ENCODE measurements at regions not wholly inside any gene's neighbourhood (a gene's known extent, or its start where the extent isn't known, plus 50 kb on each side); places are given as distances from the start of the nearest gene placed in this dataset.

DNA sequence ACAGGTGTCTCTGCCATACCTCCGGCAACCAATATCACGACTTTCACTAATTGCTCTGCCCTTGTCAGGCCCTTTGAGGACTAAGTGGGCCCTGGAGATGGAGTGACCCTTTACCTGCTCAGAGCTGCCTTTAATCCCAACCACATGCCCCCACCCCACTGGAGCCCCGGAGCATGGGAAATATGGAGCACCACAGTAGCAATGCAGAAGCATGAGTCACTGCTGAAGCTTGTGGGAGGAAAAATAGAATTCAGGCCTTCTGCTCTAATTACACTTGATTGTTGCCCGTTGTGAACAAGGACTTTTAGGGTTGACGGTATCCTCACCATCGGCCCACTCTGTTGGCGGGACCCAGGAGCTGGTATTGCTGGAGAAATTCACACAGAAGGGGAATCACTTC is 52.5 kb upstream of the FRMD4A start:
- no peak overlapping the region for H3K27ac ChIP-seq (ENCODE audit: low read depth, low read length)
- H4K20me1 ChIP-seq (ENCODE audit: control insufficient read depth, insufficient read depth, low read depth, low read length): no peaks in the 10 kb centered on the region
- TF ChIP-seq EZH2phosphoT487 (IDR thresholded peaks at IDR 0.05; ENCODE audit: borderline replicate concordance, low read length) (no peak), CTCF (IDR thresholded peaks at IDR 0.05; ENCODE audit: low read depth, low read length, poor library complexity, severe bottlenecking) (no peak)
- H3K9me2 ChIP-seq (replicated peaks; ENCODE audit: control insufficient read depth, low read length): no peaks in the 10 kb centered on the region
- H3K36me3 ChIP-seq (ENCODE audit: control insufficient read depth, low read length): no peaks in the 10 kb centered on the region
- peaks cover 6% of the 10 kb centered on the region; the same call in 1 of the 2 replicates for H3K4me1 ChIP-seq (ENCODE audit: control insufficient read depth, low read length)
- no peak overlapping the region for H3K4me3 ChIP-seq (ENCODE audit: low read length)
- H3K79me2 ChIP-seq (ENCODE audit: control insufficient read depth, low read length): no peaks in the 10 kb centered on the region
- H3K27me3 ChIP-seq (ENCODE audit: control insufficient read depth, low read length): peaks cover 23% of the 10 kb centered on the region
- no peak overlapping the region for H3K4me2 ChIP-seq (ENCODE audit: low read length)
- H3F3A ChIP-seq (ENCODE audit: control insufficient read depth, insufficient read depth): no peaks in the 10 kb centered on the region
- H3K9me3 ChIP-seq (ENCODE audit: control insufficient read depth, insufficient read depth, low read length): no peaks in the 10 kb centered on the region

DNA sequence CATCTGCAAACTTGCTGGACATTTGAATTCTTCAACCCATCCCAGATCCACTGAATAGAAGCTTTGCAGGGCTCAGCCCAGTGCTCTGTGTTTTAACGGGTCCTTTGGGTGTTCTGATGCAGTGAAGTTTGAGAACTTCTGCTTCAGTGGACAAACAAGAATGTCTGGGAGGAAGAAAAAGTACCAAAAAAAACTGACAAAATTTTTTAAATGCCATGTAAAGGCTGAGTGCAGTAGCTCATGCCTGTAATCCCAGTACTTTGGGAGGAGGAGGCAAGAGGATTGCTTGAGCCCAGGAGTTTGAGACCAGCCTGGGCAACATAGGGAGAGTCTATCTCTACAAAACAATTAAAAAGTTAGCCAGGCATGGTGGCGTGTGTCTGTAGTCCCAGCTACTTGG is 51.8 kb upstream of the FRMD4A start:
- H3F3A ChIP-seq (ENCODE audit: control insufficient read depth, insufficient read depth): no peaks in the 10 kb centered on the region
- peaks cover 6% of the 10 kb centered on the region; the same call in 1 of the 2 replicates for H3K4me1 ChIP-seq (ENCODE audit: control insufficient read depth, low read length)
- no peaks in the 10 kb centered on the region for H3K36me3 ChIP-seq (ENCODE audit: control insufficient read depth, low read length)
- no peaks in the 10 kb centered on the region for H3K9me2 ChIP-seq (replicated peaks; ENCODE audit: control insufficient read depth, low read length)
- no peak overlapping the region for H3K4me2 ChIP-seq (ENCODE audit: low read length)
- H3K4me3 ChIP-seq (ENCODE audit: low read length): no peak overlapping the region
- TF ChIP-seq CTCF (IDR thresholded peaks at IDR 0.05; ENCODE audit: low read depth, low read length, poor library complexity, severe bottlenecking): no peak
- TF ChIP-seq EZH2phosphoT487 (IDR thresholded peaks at IDR 0.05; ENCODE audit: borderline replicate concordance, low read length): no peak
- H3K27ac ChIP-seq (ENCODE audit: low read depth, low read length): no peak overlapping the region
- no peaks in the 10 kb centered on the region for H4K20me1 ChIP-seq (ENCODE audit: control insufficient read depth, insufficient read depth, low read depth, low read length)
- H3K27me3 ChIP-seq (ENCODE audit: control insufficient read depth, low read length): peaks cover 23% of the 10 kb centered on the region
- H3K79me2 ChIP-seq (ENCODE audit: control insufficient read depth, low read length): no peaks in the 10 kb centered on the region
- H3K9me3 ChIP-seq (ENCODE audit: control insufficient read depth, insufficient read depth, low read length): no peaks in the 10 kb centered on the region

DNA sequence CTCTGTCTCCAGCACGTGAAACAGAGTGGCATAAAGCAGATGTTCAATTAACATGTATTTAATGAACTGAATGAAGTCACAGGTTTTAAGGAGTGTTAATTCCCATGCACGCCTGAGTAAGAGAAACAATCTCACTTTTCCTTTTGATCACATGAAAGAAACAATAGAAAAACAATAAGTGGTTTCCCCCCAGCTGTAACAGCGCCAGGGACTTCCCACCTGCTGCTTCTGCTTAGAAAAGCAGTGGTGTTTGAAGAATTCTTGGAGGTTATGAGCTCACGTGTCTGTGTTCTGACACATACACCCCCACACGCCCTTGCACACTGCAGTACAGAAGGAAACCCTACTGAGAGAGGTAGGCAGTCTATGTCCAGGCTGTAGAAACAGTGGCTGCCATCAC is 51.3 kb upstream of the FRMD4A start:
- Histone ChIP-seq H3K4me1 (ENCODE audit: control insufficient read depth, low read length) (peaks cover 6% of the 10 kb centered on the region; the same call in 1 of the 2 replicates), H3K4me3 (ENCODE audit: low read length) (no peak overlapping the region), H3F3A (ENCODE audit: control insufficient read depth, insufficient read depth) (no peaks in the 10 kb centered on the region), H3K4me2 (ENCODE audit: low read length) (no peak overlapping the region), H3K27me3 (ENCODE audit: control insufficient read depth, low read length) (peaks cover 23% of the 10 kb centered on the region), H3K79me2 (ENCODE audit: control insufficient read depth, low read length) (no peaks in the 10 kb centered on the region), H4K20me1 (ENCODE audit: control insufficient read depth, insufficient read depth, low read depth, low read length) (no peaks in the 10 kb centered on the region), H3K27ac (ENCODE audit: low read depth, low read length) (no peak overlapping the region), H3K36me3 (ENCODE audit: control insufficient read depth, low read length) (no peaks in the 10 kb centered on the region), H3K9me3 (ENCODE audit: control insufficient read depth, insufficient read depth, low read length) (no peaks in the 10 kb centered on the region), H3K9me2 (replicated peaks; ENCODE audit: control insufficient read depth, low read length) (no peaks in the 10 kb centered on the region)
- TF ChIP-seq EZH2phosphoT487 (IDR thresholded peaks at IDR 0.05; ENCODE audit: borderline replicate concordance, low read length): no peak
- TF ChIP-seq CTCF (IDR thresholded peaks at IDR 0.05; ENCODE audit: low read depth, low read length, poor library complexity, severe bottlenecking): no peak
